HG02852 (cell line): ENCODE measurements at regions not wholly inside any gene's neighbourhood (a gene's known extent, or its start where the extent isn't known, plus 50 kb on each side); places are given as distances from the start of the nearest gene placed in this dataset.

Experiments
- ATAC-seq: cut with Tn5 transposase; IDR thresholded peaks from one replicate; pipeline ENCODE4 v1.9.1; 2021; ENCODE audit warnings: mild to moderate bottlenecking, moderate library complexity; ENCODE audit not compliant: unreplicated experiment

DNA sequence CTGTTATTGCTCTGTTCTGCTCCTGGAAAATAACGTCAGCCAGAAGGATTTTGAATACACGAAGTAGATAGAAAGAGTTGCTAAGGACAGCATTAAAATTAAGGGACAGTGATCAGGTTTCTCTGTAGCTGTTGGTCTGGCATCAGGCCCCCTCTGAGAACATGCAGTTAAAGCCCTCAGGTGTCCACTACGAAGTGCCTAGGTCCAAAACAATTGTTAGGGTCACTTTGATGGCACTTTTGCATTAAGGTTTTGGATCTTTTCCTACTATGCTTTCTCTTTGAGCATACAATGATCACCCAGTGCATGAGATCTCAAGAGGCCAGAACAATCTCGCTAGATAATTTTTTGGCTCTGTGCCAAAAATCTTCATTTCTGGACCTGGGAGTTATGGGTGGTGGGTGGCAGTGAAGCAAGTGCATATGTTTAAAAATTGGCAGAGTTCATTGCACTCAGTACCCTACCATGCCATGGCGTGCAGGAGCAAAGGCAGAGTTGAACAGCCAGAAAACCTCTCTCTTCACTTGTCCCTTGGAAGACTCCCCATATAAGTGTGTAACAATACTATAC, 797.6 kb downstream of the ROBO2 start:
- no peak for ATAC-seq

DNA sequence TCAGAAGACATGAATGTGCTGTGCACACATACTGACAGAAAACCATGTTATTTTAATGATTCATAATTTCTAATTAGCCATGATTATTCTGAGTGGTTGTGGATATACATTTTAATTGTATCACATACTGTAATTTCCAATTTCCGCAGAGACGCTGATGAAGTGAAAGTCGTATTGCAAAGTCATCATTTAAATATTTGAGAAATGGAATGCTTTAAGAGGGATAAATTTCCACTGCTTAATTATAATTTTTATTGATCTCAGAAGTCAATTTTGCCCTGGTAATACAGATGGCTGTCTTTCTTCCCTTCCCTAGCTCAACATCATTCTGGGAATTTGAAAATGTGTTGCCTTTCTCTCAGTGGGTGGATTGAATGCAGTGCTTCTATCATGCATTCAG, 819.3 kb downstream of the ROBO2 start:
- ATAC-seq = no peak

DNA sequence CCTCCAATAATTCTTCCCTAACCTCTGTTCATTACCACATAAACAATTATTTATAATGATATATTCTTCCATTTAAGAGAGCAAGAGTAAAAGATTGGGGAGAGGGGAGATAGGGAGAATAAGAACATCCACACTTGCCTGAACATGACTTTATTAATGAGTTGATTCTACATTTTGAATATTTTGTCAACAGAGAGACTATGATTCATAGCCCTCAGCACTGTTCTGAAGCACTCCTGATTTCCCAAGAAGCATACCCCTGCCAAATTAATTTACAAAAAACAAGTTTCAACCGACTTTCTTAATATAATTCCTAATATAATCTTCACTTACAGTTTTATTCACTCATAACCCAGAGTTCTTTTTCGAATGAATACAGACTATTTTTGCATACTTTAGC, 828.8 kb downstream of the ROBO2 start:
- no peak for ATAC-seq

DNA sequence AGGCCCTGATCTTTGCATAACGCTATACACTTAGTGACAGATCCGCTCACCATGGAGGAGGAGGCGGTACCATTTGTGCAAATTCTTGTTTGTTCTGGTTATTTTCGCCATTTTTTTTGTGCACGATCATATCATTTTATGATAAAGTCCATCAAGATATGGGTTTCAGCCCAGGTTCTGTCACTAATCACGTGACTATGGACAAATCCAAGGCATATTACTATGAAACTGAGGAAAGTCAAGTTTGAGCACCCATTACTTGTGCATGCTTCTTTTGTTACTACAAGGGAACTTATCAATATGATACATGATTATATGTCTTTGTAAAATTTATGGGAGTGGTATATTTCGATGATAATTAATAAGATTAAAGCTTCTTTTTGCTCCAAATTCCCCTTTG, 829.5 kb downstream of the ROBO2 start:
- no peak for ATAC-seq

DNA sequence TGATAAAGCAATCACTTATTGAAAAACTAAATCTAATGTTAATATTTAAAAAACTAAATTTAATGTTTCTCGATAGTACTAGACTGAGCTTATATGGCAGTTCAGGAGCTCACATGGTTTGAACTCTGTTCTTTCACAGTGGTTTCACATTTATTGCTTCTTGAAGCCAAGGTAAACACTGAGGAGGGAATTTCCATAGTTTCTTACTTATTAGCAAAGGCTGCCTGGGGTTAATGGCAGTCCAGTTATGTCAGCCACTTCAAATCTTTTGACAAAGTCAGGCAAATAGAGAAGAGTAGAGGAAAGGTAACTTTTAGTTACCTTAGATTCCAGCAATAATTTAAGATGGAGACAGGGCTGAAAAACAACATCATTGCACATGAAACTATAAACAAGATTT, 831.5 kb downstream of the ROBO2 start:
- ATAC-seq = no peak

DNA sequence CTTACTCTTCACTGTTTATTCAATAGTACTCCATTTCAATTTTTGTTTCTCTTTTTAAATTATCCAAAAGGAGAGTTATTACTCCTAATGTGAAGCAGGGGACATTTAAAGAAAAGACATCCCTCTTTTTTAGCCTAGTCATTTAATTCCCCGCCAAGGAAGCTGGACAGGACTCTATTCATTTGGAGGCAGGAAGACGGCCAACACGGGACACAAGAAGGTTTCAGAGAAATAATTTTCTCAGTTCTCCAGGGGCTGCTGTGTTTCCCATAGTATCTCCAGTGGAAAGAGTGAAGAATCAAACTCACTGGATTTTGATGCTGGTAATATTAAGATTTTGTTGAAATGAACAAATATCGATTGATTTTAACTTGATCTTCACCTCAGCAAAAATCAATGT, 833.7 kb downstream of the ROBO2 start:
- ATAC-seq = no peak

DNA sequence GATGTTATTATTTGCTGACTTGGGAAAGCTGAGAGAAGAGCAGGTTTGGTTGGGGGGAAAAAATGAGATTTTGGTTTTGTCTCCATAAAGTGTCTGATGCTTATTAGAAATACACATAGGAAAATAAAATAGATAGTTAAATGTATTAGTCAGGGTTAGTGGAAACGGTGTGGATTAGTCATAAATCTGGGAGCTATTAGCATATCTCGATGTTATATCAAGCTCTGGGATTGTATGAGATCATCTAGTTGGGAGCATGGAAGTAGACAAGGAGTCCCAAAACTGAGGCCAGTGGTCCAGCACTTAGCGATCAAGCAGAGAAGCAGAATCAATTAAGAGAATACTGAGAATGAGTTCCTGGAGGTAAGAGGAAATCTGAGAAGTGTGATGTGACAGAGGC, 845.5 kb downstream of the ROBO2 start:
- ATAC-seq = no peak

DNA sequence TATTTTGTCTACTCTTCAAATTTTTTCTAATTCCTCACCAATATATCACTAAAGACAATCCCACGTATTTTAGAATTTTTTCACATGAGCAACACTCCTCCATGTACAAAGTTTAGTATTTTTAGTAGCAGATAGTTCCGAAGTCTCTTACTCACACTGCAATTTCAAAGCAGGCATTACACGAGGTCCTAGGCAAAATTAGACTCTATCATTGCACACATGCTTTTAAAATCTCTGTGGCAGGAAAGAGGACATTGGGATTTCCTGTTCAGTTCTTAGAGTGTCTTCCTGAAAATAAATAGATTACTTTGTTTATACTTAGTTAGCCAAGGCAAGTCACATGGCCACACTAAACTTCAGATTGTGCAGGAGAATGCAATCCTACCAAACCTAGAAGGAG, 847.7 kb downstream of the ROBO2 start:
- ATAC-seq = no peak

DNA sequence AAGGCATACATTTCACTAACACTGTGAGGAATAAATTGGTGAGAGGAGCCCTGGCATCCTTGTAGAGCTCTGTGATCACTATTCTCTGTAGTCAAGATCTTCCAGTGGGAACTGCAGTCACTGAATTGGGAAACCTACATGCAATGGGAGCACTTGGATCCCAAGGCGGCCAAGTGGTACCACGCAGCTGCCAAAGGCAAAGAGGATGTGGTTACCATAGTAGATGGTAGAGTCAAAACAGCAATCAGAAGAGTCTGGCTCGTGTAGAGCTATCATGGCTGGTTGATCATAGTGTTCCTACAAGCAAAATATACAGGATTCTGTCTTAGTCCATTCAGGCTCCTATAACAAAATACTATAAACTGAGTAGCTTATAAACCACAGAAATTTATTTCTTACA, 849.7 kb downstream of the ROBO2 start:
- ATAC-seq = no peak

DNA sequence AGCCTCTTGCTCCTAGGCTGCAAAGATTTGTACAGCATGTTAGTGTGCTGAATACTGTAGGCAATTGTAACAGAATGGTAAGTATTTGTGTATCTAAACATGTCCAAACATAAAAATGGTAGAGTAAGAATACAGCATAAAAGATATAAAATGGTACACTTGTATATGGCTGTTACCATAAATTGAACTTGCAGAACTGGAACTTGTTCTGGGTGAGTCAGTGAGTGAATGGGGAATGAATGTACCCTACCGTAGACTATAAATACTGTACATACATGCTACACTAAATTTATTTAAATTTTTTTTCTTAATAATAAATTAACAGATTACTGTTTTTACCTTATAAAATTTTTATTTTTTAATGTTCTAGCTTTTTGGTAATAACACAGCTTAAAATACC, 858.7 kb downstream of the ROBO2 start:
- ATAC-seq = no peak

DNA sequence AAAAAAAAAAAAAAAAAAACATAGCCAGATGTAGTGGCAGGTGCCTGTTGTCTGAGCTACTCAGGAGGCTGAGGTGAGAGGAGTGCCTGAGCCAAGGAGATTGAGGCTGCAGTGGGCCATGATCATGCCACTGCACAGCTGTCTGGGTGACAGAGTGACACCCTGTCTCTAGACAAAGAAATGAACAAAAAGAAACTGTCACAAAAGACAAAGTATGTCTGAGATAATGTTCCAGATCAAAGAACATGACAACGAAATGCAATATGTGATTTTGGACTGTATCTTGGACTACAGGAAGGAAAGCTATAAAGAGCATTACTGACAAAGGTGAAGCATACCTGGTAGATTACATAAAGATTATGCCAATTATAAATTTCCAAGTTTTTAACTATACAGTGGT, 862.8 kb downstream of the ROBO2 start:
- ATAC-seq = no peak

DNA sequence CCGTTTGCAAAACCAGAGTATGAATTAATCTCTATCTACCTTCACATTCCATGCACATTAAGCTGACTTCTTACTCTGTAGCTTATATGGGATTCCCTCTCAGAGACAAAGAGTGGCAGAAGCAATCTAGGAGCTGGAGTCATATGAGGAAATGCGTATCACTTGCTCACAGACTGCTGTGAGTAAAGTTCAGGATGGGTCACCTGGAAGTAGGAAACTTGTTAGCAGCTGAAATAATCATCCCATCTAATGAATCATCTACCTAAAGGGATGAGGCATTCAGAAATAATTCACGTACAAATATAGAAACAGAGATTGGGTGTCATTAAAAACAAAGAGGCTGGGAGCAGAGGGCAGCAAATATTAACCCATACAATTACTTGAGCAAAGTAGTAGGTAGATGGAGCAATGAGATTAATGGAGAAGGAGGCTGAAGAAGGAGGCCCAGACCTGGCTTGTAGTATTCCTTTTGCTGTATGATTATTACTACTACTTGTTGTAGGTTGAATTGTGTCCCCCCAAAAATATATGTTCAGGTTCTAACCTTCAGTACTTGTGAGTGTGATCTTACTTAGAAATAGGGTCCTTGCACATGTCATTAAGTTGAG, 866.3 kb downstream of the ROBO2 start:
- ATAC-seq = no peak

DNA sequence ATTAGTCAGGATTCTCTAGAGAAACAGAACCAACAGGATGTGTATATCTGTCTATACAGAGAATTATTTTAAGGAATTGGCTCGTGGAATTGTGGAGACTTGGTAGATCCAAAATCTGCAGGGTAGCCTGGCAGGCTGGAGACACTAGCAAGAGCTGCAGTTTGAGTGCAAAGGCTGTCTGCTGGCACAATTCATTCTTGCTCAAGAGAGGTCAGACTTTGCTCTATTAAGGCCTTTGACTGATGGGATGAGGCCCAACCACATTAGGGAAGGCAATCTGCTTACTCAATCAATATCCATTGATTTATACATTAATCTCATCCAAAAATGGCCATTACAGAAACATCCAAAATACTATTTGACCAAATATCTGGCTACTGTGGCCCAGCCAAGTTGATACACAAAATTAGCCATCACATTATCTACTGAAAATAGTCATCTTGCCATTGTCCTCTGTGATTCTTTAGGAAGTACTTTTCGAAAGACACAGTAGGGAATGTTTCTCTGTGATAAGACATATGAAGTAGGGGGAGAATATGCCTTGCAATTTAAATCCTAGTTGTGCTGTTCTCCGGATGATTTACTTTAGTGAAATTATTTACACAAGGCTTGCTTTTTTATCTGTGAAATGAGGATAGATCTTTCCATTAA, 873.8 kb downstream of the ROBO2 start:
- ATAC-seq = no peak

DNA sequence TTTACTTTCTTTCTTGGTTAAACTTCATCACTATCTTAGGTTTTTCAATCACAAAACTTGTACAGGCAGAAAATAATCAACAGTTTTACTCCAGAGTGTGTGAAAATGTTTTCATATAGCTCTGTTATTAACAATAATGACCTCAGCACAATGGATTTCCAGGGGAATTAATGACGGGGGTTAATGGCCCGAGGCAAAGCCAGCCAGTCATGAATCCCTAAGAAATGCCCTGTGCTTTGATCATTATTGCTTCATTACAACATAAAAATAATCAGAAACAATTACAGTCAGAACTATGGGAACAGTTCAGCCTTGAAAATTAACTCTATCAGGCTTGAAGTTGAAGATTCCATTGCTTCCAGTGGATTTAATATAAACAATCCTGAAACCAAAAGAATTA, 875.4 kb downstream of the ROBO2 start:
- no peak for ATAC-seq

DNA sequence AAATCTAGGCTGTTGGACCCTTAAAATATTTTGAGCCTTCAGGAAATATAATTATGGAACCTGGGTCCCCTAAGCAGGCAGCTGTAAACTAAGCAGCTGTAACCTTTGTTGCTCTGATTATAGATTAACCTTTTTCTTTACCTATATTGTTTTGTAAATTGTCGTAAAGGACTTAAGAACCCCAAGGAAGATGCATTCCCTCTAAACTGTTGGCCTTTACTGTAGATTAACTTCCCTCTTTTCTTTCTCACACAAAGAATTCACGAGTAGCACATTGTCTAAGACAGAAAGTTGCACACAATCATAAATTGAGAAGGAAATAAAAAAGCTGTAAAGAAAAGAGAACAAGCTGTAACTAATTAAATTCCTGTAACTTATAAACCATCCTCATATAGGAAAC, 877.3 kb downstream of the ROBO2 start:
- no peak for ATAC-seq

DNA sequence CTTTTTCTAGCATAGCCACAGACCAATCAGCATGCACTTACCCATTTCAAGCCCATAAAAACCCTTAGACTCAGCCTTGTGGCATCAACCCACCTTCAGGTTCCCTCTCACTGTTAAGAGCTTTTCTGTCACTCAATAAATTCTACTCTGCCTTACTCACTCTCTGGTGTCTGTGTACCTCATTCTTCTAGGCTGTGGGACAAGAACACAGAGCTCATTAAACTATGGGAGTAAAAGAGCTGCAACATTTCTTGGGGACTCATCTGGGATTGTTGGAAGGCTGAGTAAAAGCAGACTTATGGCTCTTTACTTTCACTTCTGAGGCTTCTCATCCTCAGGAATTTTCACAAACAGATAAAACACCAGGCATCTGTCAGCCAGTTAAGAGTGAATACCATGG, 879.3 kb downstream of the ROBO2 start:
- no peak for ATAC-seq

DNA sequence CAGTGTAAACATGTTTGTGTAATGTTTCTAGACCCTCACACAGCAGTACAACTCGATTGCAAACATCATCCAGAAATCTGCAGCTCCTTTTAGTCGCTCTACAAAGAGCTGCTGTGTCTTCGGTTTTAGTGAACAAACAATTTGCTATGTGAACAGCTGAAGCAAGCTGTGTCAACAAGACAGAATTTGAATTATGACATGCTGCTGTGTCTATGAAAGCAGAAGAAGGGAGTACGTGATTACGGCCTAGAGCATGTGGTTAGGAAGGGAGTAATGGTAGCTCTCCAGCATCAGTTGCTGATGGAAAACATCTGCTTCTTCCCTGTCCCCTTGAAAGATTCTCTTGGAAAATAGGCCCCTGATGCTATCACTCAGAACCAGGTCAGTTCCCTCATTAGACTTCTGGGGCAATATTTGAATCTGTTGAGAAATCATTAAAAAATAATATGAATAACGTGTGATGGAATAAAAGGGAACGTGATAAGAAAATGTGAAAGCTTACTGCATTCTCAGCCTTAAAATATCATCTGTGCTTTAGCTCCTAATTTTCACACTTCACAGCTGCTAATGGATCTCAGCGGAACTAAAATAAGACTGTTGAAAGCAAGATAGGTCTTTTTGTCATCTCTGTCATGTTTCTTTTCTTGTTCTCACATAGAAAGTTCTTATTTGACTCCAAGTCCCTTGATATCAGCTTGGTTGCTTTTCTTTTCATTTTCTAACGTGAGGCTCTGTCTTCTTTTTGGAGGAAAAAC, 891.5 kb downstream of the ROBO2 start:
- ATAC-seq = no peak

DNA sequence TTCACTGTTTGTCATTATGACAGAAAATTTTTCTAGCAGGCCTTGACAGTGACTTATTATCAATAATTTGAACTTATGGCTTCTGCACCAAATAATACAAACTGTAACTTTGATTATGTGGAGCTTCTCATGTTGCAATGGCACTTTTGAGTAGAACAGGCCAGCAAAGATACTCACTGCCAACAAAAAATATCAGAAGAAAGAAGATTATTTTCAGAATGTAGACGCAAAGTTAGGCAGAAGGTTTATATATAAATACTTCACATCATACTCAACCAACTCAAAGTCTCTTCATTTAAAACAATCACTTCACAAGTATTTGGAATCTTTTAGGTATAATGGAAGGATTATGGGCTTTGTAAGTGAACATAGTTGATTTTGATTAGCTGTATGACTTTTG, 893.0 kb downstream of the ROBO2 start:
- ATAC-seq = no peak

DNA sequence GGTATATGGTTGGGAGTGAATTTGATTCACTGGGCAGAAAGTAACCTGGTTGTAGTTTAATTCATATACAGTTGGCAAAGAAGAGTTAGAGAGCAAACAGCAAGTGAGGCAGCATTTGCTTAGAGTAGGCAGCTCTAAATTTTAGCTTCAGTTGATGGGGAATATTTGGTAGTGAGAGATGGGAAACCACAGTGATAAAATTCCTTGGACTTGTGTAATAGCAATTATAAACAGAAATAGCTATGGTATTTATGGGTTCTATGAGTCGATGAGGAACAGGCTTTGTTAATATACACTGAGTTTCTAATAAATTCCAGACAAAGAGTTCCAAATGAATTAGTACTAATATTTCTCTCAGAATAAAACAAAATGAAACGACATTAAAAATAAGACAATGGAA, 894.0 kb downstream of the ROBO2 start:
- no peak for ATAC-seq

DNA sequence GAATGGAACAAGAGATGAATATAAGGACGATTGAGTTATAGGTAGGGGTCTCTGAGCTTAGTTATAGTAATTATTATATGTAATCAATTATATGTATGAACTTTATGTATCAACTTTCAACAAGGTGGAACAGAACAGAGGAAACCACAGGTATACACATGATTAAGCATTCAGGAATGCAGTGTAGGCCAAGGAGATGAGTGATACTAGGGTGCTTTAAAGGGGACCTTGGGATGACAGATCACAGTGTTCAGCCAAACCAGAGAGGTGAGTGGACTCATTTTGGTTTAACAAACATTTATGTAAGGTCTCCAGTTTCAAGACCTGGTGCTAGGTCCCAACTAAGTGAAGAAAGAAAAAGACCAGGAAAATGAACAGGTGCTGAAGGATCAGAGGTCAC, 895.5 kb downstream of the ROBO2 start:
- ATAC-seq = no peak

DNA sequence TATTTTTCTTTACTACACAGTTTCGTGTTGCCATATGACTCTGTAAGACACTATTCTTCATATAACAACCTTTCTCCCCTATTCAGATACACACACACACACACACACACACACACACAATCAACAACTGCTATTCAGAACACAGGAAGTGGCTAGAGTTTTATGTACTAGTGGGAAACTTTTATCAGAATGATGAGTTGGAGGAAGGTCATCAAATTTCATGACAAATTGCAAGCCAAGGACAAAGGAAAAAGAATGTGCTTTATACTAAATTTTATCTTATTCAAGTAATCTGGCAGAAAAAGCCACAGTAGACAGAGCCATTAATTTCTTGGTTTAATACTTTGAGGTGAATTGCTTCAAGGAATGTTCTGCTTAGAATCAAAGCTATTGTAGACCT, 899.8 kb downstream of the ROBO2 start:
- no peak for ATAC-seq

DNA sequence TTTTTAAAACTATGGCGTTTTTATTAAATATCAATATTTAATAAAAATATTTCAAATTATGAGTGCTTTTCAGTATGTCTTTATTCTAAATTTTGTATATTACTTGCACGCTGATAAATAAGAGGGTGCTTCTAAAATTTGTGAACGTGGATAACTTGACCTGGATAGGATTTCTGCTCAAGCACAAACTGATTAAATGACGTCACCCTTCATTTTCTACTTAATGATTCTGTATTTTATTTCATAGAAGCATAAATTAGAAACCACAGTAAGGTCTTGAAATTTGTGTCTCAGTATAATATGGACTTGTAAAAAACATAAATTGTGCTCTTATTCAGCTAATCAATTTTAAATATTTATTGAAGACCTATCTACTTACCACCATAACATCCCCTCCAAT, 903.7 kb downstream of the ROBO2 start:
- no peak for ATAC-seq
